RWPE1 (cell line): ENCODE measurements at regions not wholly inside any gene's neighbourhood (a gene's known extent, or its start where the extent isn't known, plus 50 kb on each side); places are given as distances from the start of the nearest gene placed in this dataset.

Source experiments
- CTCF ChIA-PET: fragments of 350-600 bp; sonication (Branson Sonifier 250); formaldehyde crosslinking; extraction: SDS; loops from one replicate; lab custom pipeline; 2021; lab: Yijun Ruan, JAX
- POLR2A ChIA-PET: fragments of 400-600 bp; formaldehyde crosslinking; extraction: SDS; loops from one replicate; lab custom pipeline; 2020; ENCODE audit warnings: antibody characterized with exemption; ENCODE audit not compliant: low non-redundant PET; lab: Yijun Ruan, JAX
- DNase-seq: peaks from one replicate; pipeline ENCODE4 v3.0.0; 2012; ENCODE audit warnings: low spot score
- H3K27ac ChIP-seq: fragments of 450-650 bp; 2 replicates; pipeline ENCODE4 v1.5.1; 2017
- TF ChIP-seq, protein P1 (sequence below): fragments of 450-650 bp; conservative IDR thresholded peaks from 2 replicates; pipeline ENCODE4 v1.5.1; 2017; ENCODE audit warnings: low read depth, mild to moderate bottlenecking

DNA sequence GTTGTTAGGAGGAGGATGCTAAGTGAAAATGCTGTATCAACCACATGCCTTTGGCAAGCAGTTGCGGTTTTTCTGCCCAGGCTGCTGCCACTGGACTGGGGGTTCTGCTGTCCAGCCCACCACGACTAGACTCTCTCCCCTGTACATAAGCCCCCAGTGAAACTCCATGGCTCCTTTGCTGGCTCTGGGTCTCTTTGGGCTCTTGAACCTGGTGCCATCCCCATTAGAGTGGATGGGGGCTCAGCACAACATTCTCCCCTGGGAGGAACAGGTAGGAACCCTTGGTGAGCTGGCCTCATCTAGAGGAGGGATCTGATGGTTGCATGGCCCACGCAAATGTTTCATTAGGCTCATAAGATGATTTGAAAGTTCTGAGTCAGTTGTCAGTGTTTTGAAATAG is 204.8 kb upstream of the KCNG1 start:
- DNase-seq, result no peak
- ChIA-PET POLR2A (no interaction called here), CTCF (no interaction called here)
- no peak overlapping the region for H3K27ac ChIP-seq
- TF ChIP-seq, protein P1, sequence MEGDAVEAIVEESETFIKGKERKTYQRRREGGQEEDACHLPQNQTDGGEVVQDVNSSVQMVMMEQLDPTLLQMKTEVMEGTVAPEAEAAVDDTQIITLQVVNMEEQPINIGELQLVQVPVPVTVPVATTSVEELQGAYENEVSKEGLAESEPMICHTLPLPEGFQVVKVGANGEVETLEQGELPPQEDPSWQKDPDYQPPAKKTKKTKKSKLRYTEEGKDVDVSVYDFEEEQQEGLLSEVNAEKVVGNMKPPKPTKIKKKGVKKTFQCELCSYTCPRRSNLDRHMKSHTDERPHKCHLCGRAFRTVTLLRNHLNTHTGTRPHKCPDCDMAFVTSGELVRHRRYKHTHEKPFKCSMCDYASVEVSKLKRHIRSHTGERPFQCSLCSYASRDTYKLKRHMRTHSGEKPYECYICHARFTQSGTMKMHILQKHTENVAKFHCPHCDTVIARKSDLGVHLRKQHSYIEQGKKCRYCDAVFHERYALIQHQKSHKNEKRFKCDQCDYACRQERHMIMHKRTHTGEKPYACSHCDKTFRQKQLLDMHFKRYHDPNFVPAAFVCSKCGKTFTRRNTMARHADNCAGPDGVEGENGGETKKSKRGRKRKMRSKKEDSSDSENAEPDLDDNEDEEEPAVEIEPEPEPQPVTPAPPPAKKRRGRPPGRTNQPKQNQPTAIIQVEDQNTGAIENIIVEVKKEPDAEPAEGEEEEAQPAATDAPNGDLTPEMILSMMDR, result no peak

DNA sequence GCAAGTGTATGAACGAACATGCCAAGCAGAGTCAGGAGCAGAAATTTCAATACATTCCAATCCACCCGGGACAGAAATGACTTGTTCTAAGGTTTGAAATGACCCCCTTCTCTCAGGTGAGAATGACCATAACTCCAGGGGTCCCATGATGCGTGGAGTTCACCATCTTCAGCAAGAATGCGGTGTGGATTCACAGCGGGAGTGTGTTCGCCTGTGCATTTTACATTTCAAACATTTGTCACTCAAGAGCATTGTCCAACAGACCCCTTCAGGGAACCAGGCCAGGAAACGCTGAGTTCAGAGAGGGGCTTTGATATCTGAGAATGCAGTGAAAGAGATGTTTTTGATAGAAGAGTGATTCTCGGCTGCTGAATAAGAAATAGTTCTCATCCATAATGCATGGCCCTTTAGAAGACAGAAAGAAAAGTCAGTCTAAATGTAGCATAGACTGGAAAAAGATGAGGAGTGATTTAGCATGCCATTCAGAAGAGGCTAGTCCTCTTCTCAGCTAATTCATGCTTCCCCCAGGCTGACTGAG is 200.3 kb upstream of the KCNG1 start:
- POLR2A ChIA-PET, result no interaction called here
- TF ChIP-seq, protein P1, result no peak
- DNase-seq, result no peak
- no peak overlapping the region for H3K27ac ChIP-seq
- CTCF ChIA-PET, result interaction anchor here (1.1 kb wide), 1 partner anchor 11 kb away, joined by 4 read pairs; no protein-coding TSS in a partner anchor

DNA sequence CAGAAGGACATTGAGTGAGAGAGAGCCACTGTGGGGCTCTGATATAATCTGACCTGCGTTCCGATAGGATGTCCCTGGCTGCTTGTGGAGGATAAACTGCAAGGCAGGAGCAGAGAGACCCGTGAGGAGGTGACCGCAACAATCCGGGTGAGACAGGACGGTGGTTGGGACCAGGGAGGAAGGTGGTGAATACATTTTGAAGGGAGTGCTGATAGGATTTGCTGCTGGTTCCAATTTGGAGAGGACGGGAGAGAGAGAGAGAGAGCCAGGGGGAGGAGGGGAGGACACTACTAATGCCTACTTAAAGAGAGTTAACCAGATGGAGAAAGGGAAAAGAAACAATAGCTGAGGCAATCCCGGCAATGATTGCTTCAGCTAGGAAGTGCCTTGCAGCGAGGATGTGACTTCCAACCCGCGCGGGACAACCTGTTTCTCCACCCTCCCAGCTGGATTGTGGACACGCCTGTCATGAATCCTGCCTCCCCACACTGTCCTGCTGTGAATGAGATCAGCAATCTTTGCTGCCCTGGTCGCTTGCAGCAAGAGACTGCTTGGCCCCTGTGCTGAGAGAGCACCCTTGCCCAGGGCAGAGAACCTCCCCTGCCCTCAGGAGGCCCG is 199.0 kb upstream of the KCNG1 start:
- CTCF ChIA-PET, result interaction anchor here (2.2 kb wide), 1 partner anchor 10 kb away, joined by 11 read pairs; no protein-coding TSS in a partner anchor
- TF ChIP-seq, protein P1, result no peak
- DNase-seq, result peak; percentile 50
- POLR2A ChIA-PET, result no interaction called here
- no peak overlapping the region for H3K27ac ChIP-seq

GRCh38 chr20:51221103-51221502 is 198.2 kb upstream of the KCNG1 start:
- CTCF ChIA-PET, result interaction anchor here (0.6 to 2.2 kb wide), 5 partner anchors 9 to 426 kb away, joined by 3 to 11 read pairs (median 4); no protein-coding TSS in a partner anchor
- no peak overlapping the region for H3K27ac ChIP-seq
- TF ChIP-seq, protein P1, result no peak
- no peak for DNase-seq
- POLR2A ChIA-PET, result no interaction called here

DNA sequence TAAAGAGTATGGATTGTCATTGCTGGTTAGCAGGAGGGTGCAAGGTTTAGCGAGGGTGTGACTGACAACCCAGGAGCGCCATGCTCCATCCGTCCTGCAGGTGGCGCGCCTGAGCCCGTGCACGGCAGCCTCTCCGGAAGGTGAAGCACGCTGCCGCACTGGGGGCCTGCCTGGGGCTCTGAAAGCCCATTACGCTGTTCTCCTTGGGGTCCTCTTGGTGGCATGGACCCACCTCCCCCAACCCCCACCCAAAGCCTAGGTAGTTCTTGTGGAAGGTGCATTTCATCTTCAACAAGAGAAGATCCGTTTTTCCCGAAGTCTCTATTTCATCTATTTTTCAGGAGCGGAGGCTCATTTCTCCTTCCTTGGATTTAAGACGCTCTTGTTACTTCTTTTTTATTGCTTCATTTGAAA is 197.4 kb upstream of the KCNG1 start:
- POLR2A ChIA-PET, result no interaction called here
- H3K27ac ChIP-seq, result no peak overlapping the region
- CTCF ChIA-PET, result interaction anchor here (0.6 to 2.2 kb wide), 5 partner anchors 8 to 276 kb away, joined by 3 to 11 read pairs (median 3); no protein-coding TSS in a partner anchor
- TF ChIP-seq, protein P1, result peak; percentile 96
- DNase-seq, result peak; percentile 77

GRCh38 chr20:51219544-51219943 is 196.6 kb upstream of the KCNG1 start:
- no peak overlapping the region for H3K27ac ChIP-seq
- ChIA-PET POLR2A (no interaction called here), CTCF (interaction anchor here (0.6 kb wide), 3 partner anchors 230 to 1278 kb away, joined by 3 read pairs; no protein-coding TSS in a partner anchor)
- TF ChIP-seq, protein P1, result no peak
- DNase-seq, result no peak
